ENCODE measurements at regions not wholly inside any gene's neighbourhood (a gene's known extent, or its start where the extent isn't known, plus 50 kb on each side); places are given as distances from the start of the nearest gene placed in this dataset.
A peak's percentile ranks its signal among the peaks of the same experiment; 100 is the strongest.
"Not testable (repeated sequence)": the region's sequence is repeated elsewhere in the genome, so short reads cannot be mapped to it uniquely, and the experiment has no call there.

GRCh38 chr13:38002606-38003005 lies 133.0 kb upstream of the TRPC4 start:
- no peak for DNase-seq
- no peak for TF ChIP-seq GATA1 (IDR thresholded peaks at IDR 0.05; ENCODE audit: low read depth, low read length)
- TF ChIP-seq POLR2A (IDR thresholded peaks at IDR 0.05; ENCODE audit: low read length) = no peak

- DNase-seq = no peak
- no peak for TF ChIP-seq POLR2A (IDR thresholded peaks at IDR 0.05; ENCODE audit: low read length)
- TF ChIP-seq GATA1 (IDR thresholded peaks at IDR 0.05; ENCODE audit: low read depth, low read length) = no peak
These were observed 128.1 kb upstream of the TRPC4 start for GRCh38 chr13:37997641-37998040.

GRCh38 chr13:37995092-37995491 lies 125.5 kb upstream of the TRPC4 start:
- TF ChIP-seq GATA1 (IDR thresholded peaks at IDR 0.05; ENCODE audit: low read depth, low read length) = no peak
- TF ChIP-seq POLR2A (IDR thresholded peaks at IDR 0.05; ENCODE audit: low read length) = no peak
- no peak for DNase-seq

- no peak for DNase-seq
- TF ChIP-seq POLR2A (IDR thresholded peaks at IDR 0.05; ENCODE audit: low read length) (no peak), GATA1 (IDR thresholded peaks at IDR 0.05; ENCODE audit: low read depth, low read length) (no peak)
These were observed 117.2 kb upstream of the TRPC4 start for GRCh38 chr13:37986811-37987210.

DNA sequence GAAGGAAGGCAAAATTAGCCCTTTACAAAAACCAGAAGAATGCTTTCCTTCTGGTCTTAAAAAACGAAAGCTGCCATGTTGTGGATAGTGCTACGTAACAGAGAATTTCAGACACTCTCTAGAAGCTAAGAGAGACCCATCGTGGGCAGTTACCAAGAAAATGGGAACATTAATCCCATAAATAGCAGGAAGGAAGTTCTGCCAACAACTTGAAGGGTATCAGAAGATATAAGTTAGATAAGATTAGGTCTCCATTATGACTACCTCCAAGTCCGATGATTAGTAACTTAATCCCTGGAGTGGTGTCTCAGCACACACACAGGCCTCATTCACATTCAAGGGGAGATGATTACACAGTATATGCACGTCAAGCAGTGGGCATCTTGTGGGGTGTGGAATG lies 115.7 kb upstream of the TRPC4 start:
- no peak for DNase-seq
- TF ChIP-seq POLR2A (IDR thresholded peaks at IDR 0.05; ENCODE audit: low read length) (no peak), GATA1 (IDR thresholded peaks at IDR 0.05; ENCODE audit: low read depth, low read length) (no peak)

- peak; percentile 10 to 22 for DNase-seq
- TF ChIP-seq POLR2A (IDR thresholded peaks at IDR 0.05; ENCODE audit: low read length) (no peak), GATA1 (IDR thresholded peaks at IDR 0.05; ENCODE audit: low read depth, low read length) (no peak)
These were observed 114.8 kb upstream of the TRPC4 start for GRCh38 chr13:37984357-37984756.

DNA sequence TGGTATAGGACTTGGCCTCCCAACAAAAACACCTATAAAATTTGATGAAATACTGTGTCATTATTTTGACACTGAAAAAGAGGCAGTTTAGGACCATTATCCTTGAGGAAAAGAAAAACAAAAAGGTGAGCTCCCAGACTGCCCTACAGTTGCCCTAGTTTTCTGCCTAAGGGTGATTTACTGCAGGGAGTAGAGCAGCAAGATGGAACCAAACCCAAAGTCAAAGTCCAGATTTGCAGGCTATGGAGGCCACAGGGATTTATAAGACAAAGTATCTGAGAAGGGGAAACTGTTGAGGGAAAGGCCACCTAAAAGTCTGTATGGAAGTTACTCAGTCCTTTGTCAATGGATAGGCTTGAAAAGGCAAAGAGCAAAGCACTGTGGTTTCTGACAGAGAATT lies 112.4 kb upstream of the TRPC4 start:
- DNase-seq = no peak
- TF ChIP-seq GATA1 (IDR thresholded peaks at IDR 0.05; ENCODE audit: low read depth, low read length) (no peak), POLR2A (IDR thresholded peaks at IDR 0.05; ENCODE audit: low read length) (no peak)

DNA sequence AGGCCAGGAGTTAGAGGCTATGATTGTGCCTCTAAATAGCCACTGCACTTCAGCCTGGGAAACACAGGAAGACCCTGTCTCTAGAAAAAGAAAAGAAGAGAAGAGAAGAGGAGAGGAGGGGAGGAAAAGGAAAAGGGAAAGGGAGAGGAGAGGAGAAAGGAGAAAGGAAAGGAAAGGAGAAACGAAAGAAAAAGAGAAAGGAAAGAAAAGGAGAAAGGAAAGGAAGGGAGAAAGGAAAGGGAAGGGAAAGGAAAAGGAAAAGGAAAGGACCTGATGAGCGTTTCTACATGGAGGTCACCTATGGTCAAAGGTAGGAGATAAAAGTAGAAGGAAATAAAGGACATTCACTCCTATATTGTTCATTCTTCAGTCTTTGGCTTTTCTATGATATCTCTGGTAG lies 109.1 kb upstream of the TRPC4 start:
- DNase-seq = no peak
- TF ChIP-seq POLR2A (IDR thresholded peaks at IDR 0.05; ENCODE audit: low read length) (no peak), GATA1 (IDR thresholded peaks at IDR 0.05; ENCODE audit: low read depth, low read length) (no peak)

- DNase-seq = no peak
- no peak for TF ChIP-seq GATA1 (IDR thresholded peaks at IDR 0.05; ENCODE audit: low read depth, low read length)
- no peak for TF ChIP-seq POLR2A (IDR thresholded peaks at IDR 0.05; ENCODE audit: low read length)
These were observed 99.0 kb upstream of the TRPC4 start for GRCh38 chr13:37968555-37968954.

- no peak for TF ChIP-seq POLR2A (IDR thresholded peaks at IDR 0.05; ENCODE audit: low read length)
- DNase-seq = no peak
These were observed 96.7 kb upstream of the TRPC4 start for GRCh38 chr13:37966266-37966665.

DNA sequence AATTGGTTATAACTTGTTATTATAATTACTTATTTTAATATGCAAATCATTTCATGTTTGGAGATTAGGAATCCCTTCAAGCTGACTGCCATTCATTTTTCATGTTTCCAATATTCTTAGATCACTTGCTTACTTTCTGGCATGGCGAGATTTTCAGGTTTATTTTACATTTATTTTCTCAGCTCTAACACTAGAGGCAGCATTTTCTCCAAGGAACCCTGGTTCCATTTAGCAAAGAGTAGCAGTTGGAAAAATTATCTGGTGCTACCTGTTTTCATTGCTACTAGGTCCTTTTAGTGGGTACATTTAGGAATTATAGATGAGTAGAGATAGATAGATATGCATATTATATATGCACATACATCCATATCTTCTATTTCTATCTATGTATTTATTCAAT lies 90.9 kb upstream of the TRPC4 start:
- no peak for TF ChIP-seq GATA1 (IDR thresholded peaks at IDR 0.05; ENCODE audit: low read depth, low read length)
- no peak for TF ChIP-seq POLR2A (IDR thresholded peaks at IDR 0.05; ENCODE audit: low read length)
- DNase-seq = peak; percentile 53 to 60

GRCh38 chr13:37959284-37959683 lies 89.7 kb upstream of the TRPC4 start:
- TF ChIP-seq GATA1 (IDR thresholded peaks at IDR 0.05; ENCODE audit: low read depth, low read length) (peak; percentile 82), POLR2A (IDR thresholded peaks at IDR 0.05; ENCODE audit: low read length) (no peak)
- peak; percentile 93 to 98 for DNase-seq

GRCh38 chr13:37956536-37956935 lies 87.0 kb upstream of the TRPC4 start:
- peak in 1 of 2 experiments; percentile 42 for DNase-seq
- TF ChIP-seq POLR2A (IDR thresholded peaks at IDR 0.05; ENCODE audit: low read length) (no peak), GATA1 (IDR thresholded peaks at IDR 0.05; ENCODE audit: low read depth, low read length) (no peak)

- not testable (repeated sequence) for DNase-seq
These were observed 85.0 kb upstream of the TRPC4 start for GRCh38 chr13:37954597-37954996.

DNA sequence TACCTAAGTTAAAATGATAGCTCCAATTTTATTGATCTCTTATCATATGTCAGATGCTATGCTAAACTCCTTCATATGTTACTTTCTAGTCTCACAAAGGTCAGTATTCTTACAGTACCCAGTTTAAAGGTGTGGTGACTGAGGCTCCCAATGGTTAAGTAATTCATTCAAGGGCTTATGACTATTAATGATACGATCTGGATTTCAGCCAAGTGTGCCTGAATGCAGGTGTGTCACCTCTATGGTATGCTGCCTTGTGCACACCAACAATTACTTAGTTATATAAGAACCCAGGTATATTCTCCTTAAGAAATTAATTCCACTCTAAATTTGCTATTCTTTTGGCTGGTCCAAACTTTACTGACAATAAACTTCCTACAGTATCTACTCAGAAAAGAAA lies 84.6 kb upstream of the TRPC4 start:
- TF ChIP-seq POLR2A (IDR thresholded peaks at IDR 0.05; ENCODE audit: low read length) = no peak
- TF ChIP-seq GATA1 (IDR thresholded peaks at IDR 0.05; ENCODE audit: low read depth, low read length) = no peak
- no peak for DNase-seq

- TF ChIP-seq POLR2A (IDR thresholded peaks at IDR 0.05; ENCODE audit: low read length) = no peak
- TF ChIP-seq GATA1 (IDR thresholded peaks at IDR 0.05; ENCODE audit: low read depth, low read length) = no peak
- DNase-seq = no peak
These were observed 84.1 kb upstream of the TRPC4 start for GRCh38 chr13:37953696-37954095.
